ENCODE measurements at regions not wholly inside any gene's neighbourhood (a gene's known extent, or its start where the extent isn't known, plus 50 kb on each side); places are given as distances from the start of the nearest gene placed in this dataset.
A peak's percentile ranks its signal among the peaks of the same experiment; 100 is the strongest.

DNA sequence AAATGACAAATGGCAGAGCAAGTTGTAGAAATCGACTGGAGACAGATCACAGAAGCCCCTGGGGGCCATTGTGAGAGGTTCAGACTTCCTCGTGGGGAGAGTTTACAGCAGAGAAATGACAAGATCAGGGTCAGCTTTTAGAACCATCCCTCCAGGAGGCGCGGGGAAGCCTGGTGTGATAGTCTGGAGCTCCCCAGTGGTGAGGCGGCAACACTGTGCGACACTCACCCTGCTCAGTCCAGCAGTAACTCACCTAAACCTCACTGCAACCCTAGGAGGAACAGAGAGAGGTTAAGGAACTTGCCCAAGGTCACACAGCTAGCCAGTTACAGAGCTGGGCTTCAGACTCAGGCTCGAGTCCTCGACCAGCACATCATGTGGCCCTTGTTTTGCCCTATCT, 123.4 kb upstream of the IRX3 start:
- TF ChIP-seq, protein P1, sequence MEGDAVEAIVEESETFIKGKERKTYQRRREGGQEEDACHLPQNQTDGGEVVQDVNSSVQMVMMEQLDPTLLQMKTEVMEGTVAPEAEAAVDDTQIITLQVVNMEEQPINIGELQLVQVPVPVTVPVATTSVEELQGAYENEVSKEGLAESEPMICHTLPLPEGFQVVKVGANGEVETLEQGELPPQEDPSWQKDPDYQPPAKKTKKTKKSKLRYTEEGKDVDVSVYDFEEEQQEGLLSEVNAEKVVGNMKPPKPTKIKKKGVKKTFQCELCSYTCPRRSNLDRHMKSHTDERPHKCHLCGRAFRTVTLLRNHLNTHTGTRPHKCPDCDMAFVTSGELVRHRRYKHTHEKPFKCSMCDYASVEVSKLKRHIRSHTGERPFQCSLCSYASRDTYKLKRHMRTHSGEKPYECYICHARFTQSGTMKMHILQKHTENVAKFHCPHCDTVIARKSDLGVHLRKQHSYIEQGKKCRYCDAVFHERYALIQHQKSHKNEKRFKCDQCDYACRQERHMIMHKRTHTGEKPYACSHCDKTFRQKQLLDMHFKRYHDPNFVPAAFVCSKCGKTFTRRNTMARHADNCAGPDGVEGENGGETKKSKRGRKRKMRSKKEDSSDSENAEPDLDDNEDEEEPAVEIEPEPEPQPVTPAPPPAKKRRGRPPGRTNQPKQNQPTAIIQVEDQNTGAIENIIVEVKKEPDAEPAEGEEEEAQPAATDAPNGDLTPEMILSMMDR (conservative IDR thresholded peaks at IDR 0.05; ENCODE audit: control insufficient read depth, insufficient read depth, low read depth, low read length) = no peak
- no peak for DNase-seq (ENCODE audit: low read depth)
- H3K4me3 ChIP-seq (ENCODE audit: control insufficient read depth, low read depth, low read length) = no peak overlapping the region

GRCh38 chr16:54407596-54407995, 121.0 kb upstream of the IRX3 start:
- TF ChIP-seq, protein P1 (conservative IDR thresholded peaks at IDR 0.05; ENCODE audit: control insufficient read depth, insufficient read depth, low read depth, low read length) = no peak
- no peak overlapping the region for H3K4me3 ChIP-seq (ENCODE audit: control insufficient read depth, low read depth, low read length)
- DNase-seq (ENCODE audit: low read depth) = peak; percentile 57

DNA sequence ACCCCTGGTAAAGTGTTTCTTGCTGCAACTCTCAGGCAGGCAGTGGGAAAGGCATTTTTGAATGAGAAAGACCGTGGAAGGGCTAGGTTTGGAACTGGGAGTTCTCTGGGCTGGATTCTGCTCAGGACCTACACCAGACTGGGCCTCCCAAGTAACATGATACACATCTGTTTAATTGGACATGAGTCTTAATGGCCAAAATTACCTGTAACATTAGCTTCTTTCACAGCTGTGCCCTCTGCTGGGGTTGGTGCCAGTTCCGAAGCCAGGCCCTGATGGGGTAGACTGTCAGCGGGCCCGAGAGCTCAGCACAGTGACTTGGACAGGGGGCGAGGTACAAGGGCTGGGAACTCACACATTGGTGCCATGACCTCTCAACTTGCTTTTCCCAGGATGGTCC, 118.9 kb upstream of the IRX3 start:
- TF ChIP-seq, protein P1 (conservative IDR thresholded peaks at IDR 0.05; ENCODE audit: control insufficient read depth, insufficient read depth, low read depth, low read length) = no peak
- no peak overlapping the region for H3K4me3 ChIP-seq (ENCODE audit: control insufficient read depth, low read depth, low read length)
- DNase-seq (ENCODE audit: low read depth) = no peak

DNA sequence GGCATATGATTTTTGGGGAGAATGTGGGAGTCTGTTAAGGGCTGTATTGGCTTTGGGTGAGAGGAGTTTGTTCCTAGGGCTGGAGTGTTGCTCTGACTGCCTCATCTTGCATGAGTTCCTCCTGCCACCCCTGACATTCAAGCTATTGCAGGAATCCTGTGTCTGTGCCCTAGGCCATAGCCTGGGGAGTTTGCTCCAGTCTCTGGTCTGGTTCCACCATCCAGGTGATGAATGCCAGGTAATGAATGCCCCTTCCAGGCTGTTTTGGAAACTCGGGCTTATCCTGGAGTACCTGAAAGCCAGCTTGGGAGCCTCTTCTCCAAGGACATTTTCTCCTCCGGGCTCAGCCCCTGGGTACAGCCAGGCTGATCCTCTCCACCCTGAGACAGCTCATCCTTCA, 117.0 kb upstream of the IRX3 start:
- TF ChIP-seq, protein P1 (conservative IDR thresholded peaks at IDR 0.05; ENCODE audit: control insufficient read depth, insufficient read depth, low read depth, low read length) = no peak
- no peak overlapping the region for H3K4me3 ChIP-seq (ENCODE audit: control insufficient read depth, low read depth, low read length)
- no peak for DNase-seq (ENCODE audit: low read depth)

- H3K4me3 ChIP-seq (ENCODE audit: control insufficient read depth, low read depth, low read length) = no peak overlapping the region
- TF ChIP-seq, protein P1 (conservative IDR thresholded peaks at IDR 0.05; ENCODE audit: control insufficient read depth, insufficient read depth, low read depth, low read length) = no peak
- no peak for DNase-seq (ENCODE audit: low read depth)
Observed at GRCh38 chr16:54402873-54403272, 116.3 kb upstream of the IRX3 start.

GRCh38 chr16:54402270-54402669, 115.7 kb upstream of the IRX3 start:
- TF ChIP-seq, protein P1 (conservative IDR thresholded peaks at IDR 0.05; ENCODE audit: control insufficient read depth, insufficient read depth, low read depth, low read length) = no peak
- H3K4me3 ChIP-seq (ENCODE audit: control insufficient read depth, low read depth, low read length) = no peak overlapping the region
- no peak for DNase-seq (ENCODE audit: low read depth)

GRCh38 chr16:54400261-54400660, 113.7 kb upstream of the IRX3 start:
- TF ChIP-seq, protein P1 (conservative IDR thresholded peaks at IDR 0.05; ENCODE audit: control insufficient read depth, insufficient read depth, low read depth, low read length) = no peak
- no peak for DNase-seq (ENCODE audit: low read depth)

More at GRCh38 chr16:54400261-54400660, 113.7 kb upstream of the IRX3 start:
- no peak overlapping the region for H3K4me3 ChIP-seq (ENCODE audit: control insufficient read depth, low read depth, low read length)
